CD14-positive monocyte (primary cell): ENCODE measurements at regions not wholly inside any gene's neighbourhood (a gene's known extent, or its start where the extent isn't known, plus 50 kb on each side); places are given as distances from the start of the nearest gene placed in this dataset.
"Not testable (repeated sequence)": the region's sequence is repeated elsewhere in the genome, so short reads cannot be mapped to it uniquely, and the experiment has no call there.

Experiments
- DNase-seq, 3 donors: peaks; one replicate each; pipeline ENCODE4 v3.0.0-alpha.2; 2011 to 2022
- H2AFZ ChIP-seq: 2 replicates; pipeline ENCODE4 v1.6.0; 2012; ENCODE audit warnings: mild to moderate bottlenecking, low read depth, low read length, inconsistent platforms; ENCODE audit not compliant: insufficient read depth, poor library complexity, severe bottlenecking
- H3K27ac ChIP-seq, 2 donors: 1 replicate in 1 of 2; 2 replicates in 1 of 2; pipeline ENCODE4 v1.5.1; 2012 to 2013; ENCODE audit warnings: low read length in 2 of 2, control low read depth in 1 of 2, inconsistent platforms in 1 of 2, low read depth in 1 of 2, mild to moderate bottlenecking in 1 of 2
- H3K27me3 ChIP-seq, 2 donors: one replicate each; pipeline versions ENCODE4 v1.6.0 to v1.6.1; 2011 to 2013; ENCODE audit warnings: low read length in 2 of 2; ENCODE audit not compliant: control insufficient read depth in 2 of 2, insufficient read depth in 2 of 2
- H3K36me3 ChIP-seq, 2 donors: replicated peaks in 1 of 2; 1 replicate in 1 of 2; 2 replicates in 1 of 2; pipeline versions ENCODE4 v1.5.1 to v1.6.1; 2012 to 2013; ENCODE audit warnings: low read length in 2 of 2, control low read depth in 1 of 2, inconsistent platforms in 1 of 2, mild to moderate bottlenecking in 1 of 2; ENCODE audit not compliant: insufficient read depth in 2 of 2, control insufficient read depth in 1 of 2
- H3K4me1 ChIP-seq, 2 donors: 1 replicate in 1 of 2; 2 replicates in 1 of 2; pipeline versions ENCODE4 v1.5.1 to v1.6.1; 2012 to 2013; ENCODE audit warnings: low read length in 2 of 2, control low read depth in 1 of 2, inconsistent platforms in 1 of 2, mild to moderate bottlenecking in 1 of 2, moderate library complexity in 1 of 2; ENCODE audit not compliant: insufficient read depth in 2 of 2, control insufficient read depth in 1 of 2
- H3K4me2 ChIP-seq: replicated peaks from 2 replicates; pipeline ENCODE3; 2012; ENCODE audit warnings: low read length, moderate library complexity, mild to moderate bottlenecking; ENCODE audit not compliant: poor library complexity, severe bottlenecking; ENCODE audit errors: extremely low read depth
- H3K4me3 ChIP-seq, 3 experiments: fragments of 200-600 bp in 1 of 3; sonication (generic) in 1 of 3; replicated peaks in 1 of 3; 1 replicate in 2 of 3; 2 replicates in 1 of 3; pipeline ENCODE4 v1.5.1; 2011 to 2013; ENCODE audit warnings: low read length in 3 of 3, mild to moderate bottlenecking in 3 of 3, control low read depth in 2 of 3, low read depth in 2 of 3, inconsistent platforms in 1 of 3, moderate library complexity in 1 of 3
- H3K79me2 ChIP-seq: 2 replicates; pipeline ENCODE4 v1.6.0; 2012; ENCODE audit warnings: mild to moderate bottlenecking, control low read depth, inconsistent platforms, low read length, moderate library complexity; ENCODE audit not compliant: insufficient read depth
- H3K9ac ChIP-seq: 2 replicates; pipeline ENCODE4 v1.6.0; 2017; ENCODE audit warnings: low read length, mild to moderate bottlenecking; ENCODE audit not compliant: insufficient read depth, poor library complexity, severe bottlenecking
- H3K9me3 ChIP-seq, 2 donors: replicated peaks in 1 of 2; 1 replicate in 1 of 2; 2 replicates in 1 of 2; pipeline versions ENCODE4 v1.5.1 to v1.6.1; 2012 to 2013; ENCODE audit warnings: low read length in 2 of 2, control low read depth in 1 of 2; ENCODE audit not compliant: control insufficient read depth in 1 of 2, insufficient read depth in 1 of 2
- H4K20me1 ChIP-seq: 2 replicates; pipeline ENCODE4 v1.6.0; 2012; ENCODE audit warnings: mild to moderate bottlenecking, low read length, control low read depth, moderate library complexity; ENCODE audit not compliant: insufficient read depth
- H3K27ac Mint-ChIP-seq, 7 donors: one replicate each; pipeline ENCODE4 v1.8.0; 2020; ENCODE audit warnings: mild to moderate bottlenecking in 7 of 7, mixed read lengths in 7 of 7, moderate library complexity in 6 of 7, inconsistent platforms in 2 of 7
- H3K27me3 Mint-ChIP-seq, 3 donors: one replicate each; pipeline ENCODE4 v1.8.0; 2021 to 2022; ENCODE audit warnings: low read depth in 3 of 3, mild to moderate bottlenecking in 3 of 3, mixed read lengths in 3 of 3, moderate library complexity in 3 of 3, inconsistent platforms in 1 of 3
- H3K36me3 Mint-ChIP-seq, 2 donors: one replicate each; pipeline ENCODE4 v1.8.0; 2020; ENCODE audit warnings: mixed read lengths in 2 of 2, inconsistent platforms in 1 of 2, mild to moderate bottlenecking in 1 of 2
- H3K4me1 Mint-ChIP-seq: one replicate; pipeline ENCODE4 v1.8.0; 2020; ENCODE audit warnings: mild to moderate bottlenecking, mixed read lengths
- H3K4me3 Mint-ChIP-seq, 2 donors: one replicate each; pipeline ENCODE4 v1.8.0; 2020; ENCODE audit warnings: mild to moderate bottlenecking in 2 of 2, mixed read lengths in 2 of 2, moderate library complexity in 1 of 2
- H3K9me3 Mint-ChIP-seq, 7 donors: one replicate each; pipeline ENCODE4 v1.8.0; 2020 to 2022; ENCODE audit warnings: mixed read lengths in 7 of 7, mild to moderate bottlenecking in 6 of 7, moderate library complexity in 6 of 7, inconsistent platforms in 2 of 7
- WGBS: methylation state at CpG from one replicate; pipeline ENCODE4 v1.1.5; 2013; ENCODE audit warnings: missing lambda C conversion rate; ENCODE audit not compliant: insufficient coverage; 5-methylcytosine and 5-hydroxymethylcytosine counted together
- intact Hi-C, 2 donors: fragments of 100-400 bp; cut with micrococcal nuclease; formaldehyde crosslinking; loops; one replicate each; pipeline versions ENCODE4 v1.15.0 to v1.15.1; 2023
- TF ChIP-seq, protein P1 (sequence below): fragments of 200-600 bp; IDR thresholded peaks from one replicate; pipeline ENCODE4 v1.8.0; 2022; ENCODE audit warnings: antibody characterized with exemption, mild to moderate bottlenecking

DNA sequence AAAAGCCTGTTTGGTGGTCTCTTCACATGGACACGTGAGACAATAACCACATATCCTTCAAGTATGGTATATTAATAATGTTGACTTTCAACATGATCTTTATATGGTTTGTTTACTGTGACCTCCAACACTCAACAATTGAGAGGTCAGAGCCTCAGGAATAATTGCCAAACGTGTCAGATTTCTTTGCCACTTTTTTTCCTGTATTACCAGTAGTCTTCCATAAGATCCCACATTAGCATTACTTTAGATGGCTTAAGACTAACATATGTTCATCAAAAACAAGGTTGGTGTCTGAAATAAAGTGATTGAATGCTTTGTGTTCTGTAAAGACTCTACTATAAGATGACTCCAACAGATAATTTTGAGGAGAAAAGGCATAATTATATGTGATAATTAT is 118.7 kb upstream of the F3 start:
- TF ChIP-seq, protein P1, sequence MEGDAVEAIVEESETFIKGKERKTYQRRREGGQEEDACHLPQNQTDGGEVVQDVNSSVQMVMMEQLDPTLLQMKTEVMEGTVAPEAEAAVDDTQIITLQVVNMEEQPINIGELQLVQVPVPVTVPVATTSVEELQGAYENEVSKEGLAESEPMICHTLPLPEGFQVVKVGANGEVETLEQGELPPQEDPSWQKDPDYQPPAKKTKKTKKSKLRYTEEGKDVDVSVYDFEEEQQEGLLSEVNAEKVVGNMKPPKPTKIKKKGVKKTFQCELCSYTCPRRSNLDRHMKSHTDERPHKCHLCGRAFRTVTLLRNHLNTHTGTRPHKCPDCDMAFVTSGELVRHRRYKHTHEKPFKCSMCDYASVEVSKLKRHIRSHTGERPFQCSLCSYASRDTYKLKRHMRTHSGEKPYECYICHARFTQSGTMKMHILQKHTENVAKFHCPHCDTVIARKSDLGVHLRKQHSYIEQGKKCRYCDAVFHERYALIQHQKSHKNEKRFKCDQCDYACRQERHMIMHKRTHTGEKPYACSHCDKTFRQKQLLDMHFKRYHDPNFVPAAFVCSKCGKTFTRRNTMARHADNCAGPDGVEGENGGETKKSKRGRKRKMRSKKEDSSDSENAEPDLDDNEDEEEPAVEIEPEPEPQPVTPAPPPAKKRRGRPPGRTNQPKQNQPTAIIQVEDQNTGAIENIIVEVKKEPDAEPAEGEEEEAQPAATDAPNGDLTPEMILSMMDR = no peak
- Mint-ChIP-seq H3K9me3 (no peaks in the 10 kb centered on the region), H3K27ac (no peak overlapping the region), H3K4me1 (no peaks in the 10 kb centered on the region), H3K27me3 (peaks cover 0 to 2% (median 0%) of the 10 kb centered on the region in 3 donors), H3K4me3 (no peak overlapping the region), H3K36me3 (no peaks in the 10 kb centered on the region)
- no peak for DNase-seq
- H3K4me3 ChIP-seq = no peak overlapping the region
- no peak overlapping the region for H3K4me2 ChIP-seq
- no peaks in the 10 kb centered on the region for H4K20me1 ChIP-seq
- intact Hi-C loops = no loop called here
- no peak overlapping the region for H2AFZ ChIP-seq
- H3K27me3 ChIP-seq = no peaks in the 10 kb centered on the region
- no peak overlapping the region for H3K9ac ChIP-seq
- no peaks in the 10 kb centered on the region for H3K9me3 ChIP-seq
- no CpG with 5 or more reads among the region's 2 CpGs for WGBS
- no peaks in the 10 kb centered on the region for H3K36me3 ChIP-seq
- H3K4me1 ChIP-seq = no peaks in the 10 kb centered on the region
- no peak overlapping the region for H3K27ac ChIP-seq
- H3K79me2 ChIP-seq = no peaks in the 10 kb centered on the region

DNA sequence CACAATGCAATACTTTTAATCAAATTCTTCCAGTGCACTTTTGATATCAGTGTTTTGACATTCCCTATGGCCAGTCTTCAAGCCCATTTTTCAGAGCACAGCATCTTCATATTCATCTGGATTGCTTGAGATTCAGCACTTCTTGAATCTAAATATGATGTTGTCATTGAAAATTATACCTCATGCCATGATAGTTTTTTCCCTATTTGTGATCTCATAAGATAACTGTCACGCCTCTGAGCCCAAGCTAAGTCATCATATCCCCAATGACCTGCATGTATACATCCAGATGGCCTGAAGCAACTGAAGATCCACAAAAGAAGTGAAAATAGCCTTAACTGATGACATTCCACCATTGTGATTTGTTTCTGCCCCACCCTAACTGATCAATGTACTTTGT is 117.6 kb upstream of the F3 start:
- H3K9ac ChIP-seq, H3K4me1 Mint-ChIP-seq, H3K4me2 ChIP-seq, H3K9me3 Mint-ChIP-seq, H3K9me3 ChIP-seq, H3K36me3 Mint-ChIP-seq, H3K27me3 Mint-ChIP-seq, DNase-seq, H3K27me3 ChIP-seq, H3K27ac ChIP-seq, H3K4me3 ChIP-seq, H3K4me3 Mint-ChIP-seq, H3K4me1 ChIP-seq, H3K27ac Mint-ChIP-seq, H3K36me3 ChIP-seq, intact Hi-C loops, H4K20me1 ChIP-seq, H3K79me2 ChIP-seq, H2AFZ ChIP-seq: not testable (repeated sequence)
- no CpG with 5 or more reads among the region's 1 CpG for WGBS
